ENCODE measurements at regions not wholly inside any gene's neighbourhood (a gene's known extent, or its start where the extent isn't known, plus 50 kb on each side); places are given as distances from the start of the nearest gene placed in this dataset.

- CTCF ChIA-PET, result no interaction called here
- Mint-ChIP-seq H3K36me3 (ENCODE audit: insufficient read depth, unreplicated experiment) (no peaks in the 10 kb centered on the region), H3K9me3 (ENCODE audit: low read depth, unreplicated experiment) (no peaks in the 10 kb centered on the region), H3K4me3 (ENCODE audit: low read depth, unreplicated experiment) (no peak overlapping the region), H3K27me3 (ENCODE audit: unreplicated experiment) (peaks cover 54% of the 10 kb centered on the region), H3K4me1 (ENCODE audit: low read depth, unreplicated experiment) (no peaks in the 10 kb centered on the region), H3K27ac (ENCODE audit: unreplicated experiment) (no peak overlapping the region)
- no TSS peak for BruUV-seq (replicated peaks)
- no peak for DNase-seq
- TF ChIP-seq, protein P1, sequence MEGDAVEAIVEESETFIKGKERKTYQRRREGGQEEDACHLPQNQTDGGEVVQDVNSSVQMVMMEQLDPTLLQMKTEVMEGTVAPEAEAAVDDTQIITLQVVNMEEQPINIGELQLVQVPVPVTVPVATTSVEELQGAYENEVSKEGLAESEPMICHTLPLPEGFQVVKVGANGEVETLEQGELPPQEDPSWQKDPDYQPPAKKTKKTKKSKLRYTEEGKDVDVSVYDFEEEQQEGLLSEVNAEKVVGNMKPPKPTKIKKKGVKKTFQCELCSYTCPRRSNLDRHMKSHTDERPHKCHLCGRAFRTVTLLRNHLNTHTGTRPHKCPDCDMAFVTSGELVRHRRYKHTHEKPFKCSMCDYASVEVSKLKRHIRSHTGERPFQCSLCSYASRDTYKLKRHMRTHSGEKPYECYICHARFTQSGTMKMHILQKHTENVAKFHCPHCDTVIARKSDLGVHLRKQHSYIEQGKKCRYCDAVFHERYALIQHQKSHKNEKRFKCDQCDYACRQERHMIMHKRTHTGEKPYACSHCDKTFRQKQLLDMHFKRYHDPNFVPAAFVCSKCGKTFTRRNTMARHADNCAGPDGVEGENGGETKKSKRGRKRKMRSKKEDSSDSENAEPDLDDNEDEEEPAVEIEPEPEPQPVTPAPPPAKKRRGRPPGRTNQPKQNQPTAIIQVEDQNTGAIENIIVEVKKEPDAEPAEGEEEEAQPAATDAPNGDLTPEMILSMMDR (IDR thresholded peaks at IDR 0.05; ENCODE audit: unreplicated experiment), result no peak
- intact Hi-C loops (cut with micrococcal nuclease; ENCODE audit: unreplicated experiment), result no loop called here
These were observed 130.8 kb upstream of the LARP1 start for GRCh38 chr5:154624341-154624740.

DNA sequence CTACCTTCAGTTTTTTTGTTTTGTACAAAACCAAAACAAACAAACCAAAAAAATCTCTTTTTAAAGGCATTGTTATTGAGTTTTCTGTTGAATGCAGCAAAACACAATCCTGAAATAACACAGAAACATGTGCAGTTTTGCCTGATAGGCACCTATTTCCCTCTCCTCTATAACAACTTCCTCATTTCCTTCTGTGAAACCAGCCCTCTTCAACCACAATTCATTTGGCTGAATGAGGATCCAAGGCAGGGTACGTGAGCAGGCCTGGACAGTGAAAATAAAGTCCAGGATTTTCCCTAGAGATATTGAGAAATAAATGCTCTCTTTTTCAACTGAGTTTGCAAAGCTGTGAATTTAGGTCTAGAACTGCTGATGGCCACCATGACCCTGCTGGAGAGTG lies 134.8 kb upstream of the LARP1 start:
- H3K4me1 Mint-ChIP-seq (ENCODE audit: low read depth, unreplicated experiment), result no peaks in the 10 kb centered on the region
- CTCF ChIA-PET, result no interaction called here
- H3K27ac Mint-ChIP-seq (ENCODE audit: unreplicated experiment), result no peak overlapping the region
- no TSS peak for BruUV-seq (replicated peaks)
- TF ChIP-seq, protein P1 (IDR thresholded peaks at IDR 0.05; ENCODE audit: unreplicated experiment), result no peak
- intact Hi-C loops (cut with micrococcal nuclease; ENCODE audit: unreplicated experiment), result no loop called here
- no peaks in the 10 kb centered on the region for H3K36me3 Mint-ChIP-seq (ENCODE audit: insufficient read depth, unreplicated experiment)
- no peaks in the 10 kb centered on the region for H3K9me3 Mint-ChIP-seq (ENCODE audit: low read depth, unreplicated experiment)
- peaks cover 66% of the 10 kb centered on the region for H3K27me3 Mint-ChIP-seq (ENCODE audit: unreplicated experiment)
- no peak overlapping the region for H3K4me3 Mint-ChIP-seq (ENCODE audit: low read depth, unreplicated experiment)
- DNase-seq, result no peak

DNA sequence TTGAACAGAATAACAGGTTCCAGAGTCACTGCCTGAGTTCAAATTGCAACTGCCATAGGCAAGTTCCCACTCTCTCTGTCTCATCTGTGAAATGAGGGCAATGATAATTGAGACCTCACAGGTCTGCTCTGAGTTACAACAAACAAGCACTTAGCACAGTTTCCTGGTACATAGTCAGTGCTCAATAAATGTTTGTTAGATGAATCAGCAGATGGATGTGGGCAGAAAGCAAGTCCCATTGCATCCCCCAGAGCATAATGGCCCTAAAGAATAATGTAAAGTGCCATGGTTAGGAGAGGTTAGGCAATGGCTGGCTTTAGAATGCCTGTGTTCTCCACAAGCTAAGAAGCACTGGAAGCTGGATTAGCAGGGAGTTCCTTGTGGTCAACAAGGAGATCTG lies 136.5 kb upstream of the LARP1 start:
- BruUV-seq (replicated peaks), result no TSS peak
- no peak for DNase-seq

DNA sequence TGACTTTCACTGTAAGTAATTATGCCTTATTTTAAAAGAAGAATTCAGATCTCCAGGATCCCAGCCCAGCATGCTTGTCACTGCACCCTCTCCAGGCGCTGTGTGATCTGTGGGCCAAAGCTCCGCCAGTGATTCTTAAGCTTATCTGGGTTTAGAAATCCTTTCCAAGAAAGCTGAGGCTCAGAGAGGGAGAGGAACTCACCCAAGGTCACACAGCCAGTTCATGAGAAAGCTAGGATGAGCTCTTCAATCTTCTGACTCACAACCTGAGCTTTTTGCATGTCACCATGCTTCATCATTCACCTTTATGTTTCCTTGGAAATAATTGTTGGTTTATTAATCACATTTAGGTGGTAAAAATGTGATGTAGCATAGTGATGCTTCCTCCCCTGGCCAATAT lies 136.6 kb upstream of the HAND1 start:
- no peak for DNase-seq
- CTCF ChIA-PET, result no interaction called here
- intact Hi-C loops (cut with micrococcal nuclease; ENCODE audit: unreplicated experiment), result loop anchor here (5.0 kb wide), 1 partner anchor 192 kb away; no protein-coding TSS in a partner anchor
- Mint-ChIP-seq H3K4me3 (ENCODE audit: low read depth, unreplicated experiment) (no peak overlapping the region), H3K27me3 (ENCODE audit: unreplicated experiment) (peaks cover 84% of the 10 kb centered on the region), H3K36me3 (ENCODE audit: insufficient read depth, unreplicated experiment) (no peaks in the 10 kb centered on the region), H3K9me3 (ENCODE audit: low read depth, unreplicated experiment) (no peaks in the 10 kb centered on the region), H3K27ac (ENCODE audit: unreplicated experiment) (no peak overlapping the region), H3K4me1 (ENCODE audit: low read depth, unreplicated experiment) (peaks cover 9% of the 10 kb centered on the region)
- TF ChIP-seq, protein P1 (IDR thresholded peaks at IDR 0.05; ENCODE audit: unreplicated experiment), result no peak
- BruUV-seq (replicated peaks), result no TSS peak

More for the DNA sequence above, 136.5 kb upstream of the LARP1 start:
- Mint-ChIP-seq H3K36me3 (ENCODE audit: insufficient read depth, unreplicated experiment) (no peaks in the 10 kb centered on the region), H3K27me3 (ENCODE audit: unreplicated experiment) (peaks cover 66% of the 10 kb centered on the region), H3K4me1 (ENCODE audit: low read depth, unreplicated experiment) (no peaks in the 10 kb centered on the region), H3K27ac (ENCODE audit: unreplicated experiment) (no peak overlapping the region), H3K4me3 (ENCODE audit: low read depth, unreplicated experiment) (no peak overlapping the region), H3K9me3 (ENCODE audit: low read depth, unreplicated experiment) (no peaks in the 10 kb centered on the region)
- CTCF ChIA-PET, result interaction anchor here (2.2 kb wide), 1 partner anchor 11 kb away, joined by 4 read pairs; no protein-coding TSS in a partner anchor
- TF ChIP-seq, protein P1 (IDR thresholded peaks at IDR 0.05; ENCODE audit: unreplicated experiment), result no peak
- intact Hi-C loops (cut with micrococcal nuclease; ENCODE audit: unreplicated experiment), result no loop called here
